Neuronal stem cell (in vitro differentiated cells): ENCODE measurements at regions not wholly inside any gene's neighbourhood (a gene's known extent, or its start where the extent isn't known, plus 50 kb on each side); places are given as distances from the start of the nearest gene placed in this dataset.

Experiments
- DNase-seq: peaks from one replicate; pipeline ENCODE4 v3.0.0-alpha.2; 2013; ENCODE audit warnings: low spot score
- H2AFZ ChIP-seq: one replicate; pipeline ENCODE4 v1.6.1; 2013; ENCODE audit warnings: mild to moderate bottlenecking, low read length, inconsistent platforms
- H2AK5ac ChIP-seq: 2 replicates; pipeline ENCODE4 v1.6.1; 2013; ENCODE audit warnings: low read depth, mild to moderate bottlenecking, inconsistent platforms, low read length, moderate library complexity, mixed read lengths
- H2BK120ac ChIP-seq: 2 replicates; pipeline ENCODE4 v1.6.1; 2013; ENCODE audit warnings: low read depth, mild to moderate bottlenecking, inconsistent platforms, low read length, moderate library complexity, mixed read lengths
- H2BK12ac ChIP-seq: one replicate; pipeline ENCODE4 v1.6.1; 2013; ENCODE audit warnings: low read length, inconsistent platforms
- H2BK15ac ChIP-seq: 2 replicates; pipeline ENCODE4 v1.6.1; 2013; ENCODE audit warnings: mild to moderate bottlenecking, low read length, inconsistent platforms, mixed read lengths
- H2BK5ac ChIP-seq: one replicate; pipeline ENCODE4 v1.6.1; 2013; ENCODE audit warnings: inconsistent platforms, mild to moderate bottlenecking, low read length, moderate library complexity
- H3K14ac ChIP-seq: one replicate; pipeline ENCODE4 v1.6.1; 2013; ENCODE audit warnings: low read length, inconsistent platforms
- H3K18ac ChIP-seq: 2 replicates; pipeline ENCODE4 v1.6.1; 2013; ENCODE audit warnings: low read length, inconsistent platforms
- H3K23ac ChIP-seq: 2 replicates; pipeline ENCODE4 v1.6.1; 2013; ENCODE audit warnings: low read depth, mild to moderate bottlenecking, mixed read lengths, low read length, inconsistent platforms; ENCODE audit not compliant: poor library complexity
- H3K27ac ChIP-seq: replicated peaks from 3 replicates; pipeline ENCODE4 v1.5.1; 2013; ENCODE audit warnings: low read length, inconsistent platforms
- H3K27me3 ChIP-seq, 3 experiments: 2 replicates each; pipeline ENCODE4 v1.6.1; 2013; ENCODE audit warnings: low read length in 3 of 3, mild to moderate bottlenecking in 2 of 3, inconsistent platforms in 1 of 3, low read depth in 1 of 3, mixed read lengths in 1 of 3, moderate library complexity in 1 of 3; ENCODE audit not compliant: control insufficient read depth in 3 of 3, insufficient read depth in 3 of 3
- H3K36me3 ChIP-seq, 2 donors: replicated peaks in 1 of 2; 2 replicates each; pipeline ENCODE4 v1.6.1; 2013; ENCODE audit warnings: low read length in 2 of 2; ENCODE audit not compliant: control insufficient read depth in 2 of 2, insufficient read depth in 2 of 2
- H3K4ac ChIP-seq: 2 replicates; pipeline ENCODE4 v1.6.1; 2013; ENCODE audit warnings: inconsistent platforms, mild to moderate bottlenecking, low read length, moderate library complexity
- H3K4me1 ChIP-seq, 2 donors: 1 replicate in 1 of 2; 2 replicates in 1 of 2; pipeline ENCODE4 v1.6.1; 2013; ENCODE audit warnings: low read length in 2 of 2, low read depth in 1 of 2; ENCODE audit not compliant: control insufficient read depth in 2 of 2, insufficient read depth in 1 of 2
- H3K4me2 ChIP-seq: one replicate; pipeline ENCODE4 v1.6.1; 2013; ENCODE audit warnings: mild to moderate bottlenecking, low read length, inconsistent platforms; ENCODE audit not compliant: insufficient read depth, poor library complexity, severe bottlenecking
- H3K4me3 ChIP-seq, 2 donors: 2 replicates each; pipeline ENCODE4 v1.5.1; 2013; ENCODE audit warnings: low read length in 2 of 2, mild to moderate bottlenecking in 2 of 2, inconsistent platforms in 1 of 2, moderate library complexity in 1 of 2
- H3K79me1 ChIP-seq: one replicate; pipeline ENCODE4 v1.6.1; 2013; ENCODE audit warnings: low read depth, mild to moderate bottlenecking, inconsistent platforms, low read length, moderate library complexity
- H3K9ac ChIP-seq: one replicate; pipeline ENCODE4 v1.6.1; 2013; ENCODE audit warnings: mild to moderate bottlenecking, low read depth, low read length, inconsistent platforms; ENCODE audit not compliant: poor library complexity
- H3K9me3 ChIP-seq, 2 donors: replicated peaks in 1 of 2; 2 replicates each; pipeline versions ENCODE3 to v1.6.1; 2013; ENCODE audit warnings: low read length in 2 of 2, mild to moderate bottlenecking in 2 of 2, inconsistent platforms in 1 of 2, low read depth in 1 of 2, mixed read lengths in 1 of 2, moderate library complexity in 1 of 2; ENCODE audit not compliant: control insufficient read depth in 2 of 2, insufficient read depth in 1 of 2
- H4K8ac ChIP-seq: one replicate; pipeline ENCODE4 v1.6.1; 2013; ENCODE audit warnings: low read depth, mild to moderate bottlenecking, inconsistent platforms, low read length, moderate library complexity
- H4K91ac ChIP-seq: one replicate; pipeline ENCODE4 v1.6.1; 2013; ENCODE audit warnings: low read length, low read depth, mild to moderate bottlenecking, inconsistent platforms; ENCODE audit not compliant: poor library complexity
- WGBS, 2 donors: extraction: QIAGEN DNeasy Blood & Tissue Kit; methylation state at CpG; one replicate each; pipeline ENCODE4 v1.1.7; 2013; ENCODE audit warnings: missing lambda C conversion rate in 2 of 2, mixed read lengths in 1 of 2; ENCODE audit not compliant: insufficient read length in 2 of 2, insufficient replicate concordance in 1 of 2; ENCODE audit errors: extremely low coverage in 2 of 2; 5-methylcytosine and 5-hydroxymethylcytosine counted together

- H3K4me2 ChIP-seq, result no peak overlapping the region
- H3K4me3 ChIP-seq, result no peak overlapping the region
- H3K27ac ChIP-seq, result no peak overlapping the region
- no peak overlapping the region for H2BK5ac ChIP-seq
- no peaks in the 10 kb centered on the region for H3K4me1 ChIP-seq
- no peaks in the 10 kb centered on the region for H3K36me3 ChIP-seq
- no peak overlapping the region for H4K91ac ChIP-seq
- peak overlapping the region; percentile 29 for H2AFZ ChIP-seq
- H3K9me3 ChIP-seq, result no peaks in the 10 kb centered on the region
- no peak overlapping the region for H2BK15ac ChIP-seq
- no peak overlapping the region for H2BK12ac ChIP-seq
- no peak overlapping the region for H4K8ac ChIP-seq
- no peak overlapping the region for H2AK5ac ChIP-seq
- H3K9ac ChIP-seq, result no peak overlapping the region
- H3K4ac ChIP-seq, result no peak overlapping the region
- H3K23ac ChIP-seq, result no peak overlapping the region
- H3K79me1 ChIP-seq, result no peaks in the 10 kb centered on the region
- DNase-seq, result no peak
- H3K14ac ChIP-seq, result no peak overlapping the region
- no peak overlapping the region for H3K18ac ChIP-seq
- H3K27me3 ChIP-seq, result no peaks in the 10 kb centered on the region
- WGBS, 2 donors, result no CpG with 5 or more reads among the region's 1 CpG
- no peak overlapping the region for H2BK120ac ChIP-seq
Observed at GRCh38 chr14:48618057-48618456, 942.7 kb upstream of the MDGA2 start.

- H3K14ac ChIP-seq, result no peak overlapping the region
- no peak overlapping the region for H2BK120ac ChIP-seq
- no peak overlapping the region for H2AFZ ChIP-seq
- no peak overlapping the region for H2AK5ac ChIP-seq
- H3K27me3 ChIP-seq, result no peaks in the 10 kb centered on the region
- H2BK15ac ChIP-seq, result no peak overlapping the region
- H3K18ac ChIP-seq, result no peak overlapping the region
- no peak overlapping the region for H2BK12ac ChIP-seq
- H3K36me3 ChIP-seq, result no peaks in the 10 kb centered on the region
- H3K79me1 ChIP-seq, result no peaks in the 10 kb centered on the region
- no peak overlapping the region for H3K23ac ChIP-seq
- DNase-seq, result peak; percentile 2
- no peaks in the 10 kb centered on the region for H3K4me1 ChIP-seq
- no peak overlapping the region for H4K8ac ChIP-seq
- H3K9ac ChIP-seq, result no peak overlapping the region
- no peak overlapping the region for H3K4ac ChIP-seq
- no peak overlapping the region for H4K91ac ChIP-seq
- no peak overlapping the region for H3K27ac ChIP-seq
- no peak overlapping the region for H2BK5ac ChIP-seq
- WGBS, 2 donors, result no CpG with 5 or more reads among the region's 6 CpGs
- H3K4me2 ChIP-seq, result no peak overlapping the region
- no peak overlapping the region for H3K4me3 ChIP-seq
- no peaks in the 10 kb centered on the region for H3K9me3 ChIP-seq
Observed at GRCh38 chr14:48616931-48617330, 941.5 kb upstream of the MDGA2 start.

GRCh38 chr14:48615618-48616017 is 940.2 kb upstream of the MDGA2 start:
- Histone ChIP-seq H3K23ac (no peak overlapping the region), H3K9ac (no peak overlapping the region), H3K9me3 (no peaks in the 10 kb centered on the region), H3K27me3 (no peaks in the 10 kb centered on the region), H3K4ac (no peak overlapping the region), H3K4me3 (no peak overlapping the region), H3K27ac (no peak overlapping the region), H3K4me2 (no peak overlapping the region), H4K8ac (no peak overlapping the region), H3K79me1 (no peaks in the 10 kb centered on the region), H3K4me1 (no peaks in the 10 kb centered on the region), H3K14ac (no peak overlapping the region), H4K91ac (no peak overlapping the region), H2BK12ac (no peak overlapping the region), H3K36me3 (no peaks in the 10 kb centered on the region), H2BK120ac (no peak overlapping the region), H2BK5ac (no peak overlapping the region), H3K18ac (no peak overlapping the region), H2BK15ac (no peak overlapping the region), H2AK5ac (no peak overlapping the region), H2AFZ (no peak overlapping the region)
- no CpG with 5 or more reads among the region's 1 CpG for WGBS, 2 donors
- DNase-seq, result no peak

GRCh38 chr14:48614003-48614402 is 938.6 kb upstream of the MDGA2 start:
- Histone ChIP-seq H2BK12ac (no peak overlapping the region), H2BK15ac (no peak overlapping the region), H4K8ac (no peak overlapping the region), H2BK5ac (no peak overlapping the region), H2BK120ac (no peak overlapping the region), H3K79me1 (no peaks in the 10 kb centered on the region), H3K4me2 (no peak overlapping the region), H3K4ac (no peak overlapping the region), H3K23ac (no peak overlapping the region), H3K18ac (no peak overlapping the region), H3K9ac (no peak overlapping the region), H3K4me3 (no peak overlapping the region), H2AK5ac (no peak overlapping the region), H2AFZ (no peak overlapping the region), H3K14ac (no peak overlapping the region), H3K27ac (no peak overlapping the region), H3K36me3 (no peaks in the 10 kb centered on the region), H4K91ac (no peak overlapping the region), H3K27me3 (no peaks in the 10 kb centered on the region), H3K4me1 (no peaks in the 10 kb centered on the region), H3K9me3 (no peaks in the 10 kb centered on the region)
- no CpG with 5 or more reads among the region's 2 CpGs for whole genome bisulfite sequencing, 2 donors
- no peak for DNase-seq
